Gastrocnemius medialis (tissue), 4 donors: ENCODE measurements at regions not wholly inside any gene's neighbourhood (a gene's known extent, or its start where the extent isn't known, plus 50 kb on each side); places are given as distances from the start of the nearest gene placed in this dataset.

ENCODE experiments used
- ATAC-seq, 2 donors: fragments of 150-250 bp; one replicate each; pipeline ENCODE4 v1.9.1; 2016
- DNase-seq, 2 donors: peaks; one replicate each; pipeline ENCODE4 v3.0.0-alpha.2; 2019
- H3K27ac ChIP-seq, 4 donors: fragments of 200-600 bp; sonication (generic); 1 replicate in 1 of 4; 2 replicates in 3 of 4; pipeline ENCODE4 v1.5.1; 2016 to 2018; ENCODE audit warnings: mild to moderate bottlenecking in 2 of 4, moderate library complexity in 1 of 4
- H3K27me3 ChIP-seq, 3 donors: fragments of 200-600 bp; sonication (generic) in 2 of 3; 1 replicate in 1 of 3; 2 replicates in 2 of 3; pipeline versions ENCODE4 v1.5.1 to v1.6.0; 2016 to 2019; ENCODE audit warnings: mild to moderate bottlenecking in 1 of 3, moderate library complexity in 1 of 3
- H3K36me3 ChIP-seq, 2 donors: fragments of 200-600 bp; sonication (generic) in 1 of 2; one replicate each; pipeline ENCODE4 v1.5.1; 2017 to 2018
- H3K4me1 ChIP-seq, 2 donors: fragments of 200-600 bp; sonication (generic) in 1 of 2; one replicate each; pipeline ENCODE4 v1.5.1; 2016 to 2017; ENCODE audit warnings: mild to moderate bottlenecking in 2 of 2
- H3K4me3 ChIP-seq, 4 donors: fragments of 200-600 bp; sonication (generic) in 3 of 4; 1 replicate in 1 of 4; 2 replicates in 3 of 4; pipeline ENCODE4 v1.5.1; 2016 to 2019; ENCODE audit warnings: mild to moderate bottlenecking in 2 of 4
- H3K9me3 ChIP-seq, 3 donors: fragments of 200-600 bp; sonication (generic) in 2 of 3; 1 replicate in 1 of 3; 2 replicates in 2 of 3; pipeline ENCODE4 v1.5.1; 2016 to 2019
- CTCF ChIP-seq, 5 experiments: fragments of 450-650 bp in 3 of 5; fragments of 200-600 bp in 2 of 5; sonication (generic) in 2 of 5; IDR thresholded peaks in 4 of 5; conservative IDR thresholded peaks in 1 of 5; 1 replicate in 4 of 5; 2 replicates in 1 of 5; pipeline ENCODE4 v1.5.1; 2016 to 2019; ENCODE audit warnings: antibody characterized with exemption in 5 of 5, mild to moderate bottlenecking in 3 of 5, moderate library complexity in 3 of 5
- POLR2A ChIP-seq, 2 donors: fragments of 450-650 bp; IDR thresholded peaks; one replicate each; pipeline ENCODE4 v1.6.1; 2017; ENCODE audit warnings: antibody characterized with exemption in 2 of 2, mild to moderate bottlenecking in 2 of 2, moderate library complexity in 2 of 2
- in situ Hi-C, 4 donors: fragments of 200-750 bp; cut with MboI; loops; one replicate each; pipeline versions ENCODE4 v1.15.0 to v1.8.0; 2017; ENCODE audit warnings: low sequenced_read_pairs in 4 of 4
- intact Hi-C: fragments of 100-400 bp; cut with DNase I; formaldehyde crosslinking; loops from one replicate; pipeline ENCODE4 v1.15.1; 2023; ENCODE audit warnings: low total_unique reads

- no peaks in the 10 kb centered on the region for H3K9me3 ChIP-seq
- H3K4me1 ChIP-seq: no peaks in the 10 kb centered on the region
- in situ Hi-C loops: no loop called here
- no peak overlapping the region for H3K27ac ChIP-seq
- no peak for DNase-seq
- H3K4me3 ChIP-seq: no peak overlapping the region
- H3K36me3 ChIP-seq: no peaks in the 10 kb centered on the region
- H3K27me3 ChIP-seq: no peaks in the 10 kb centered on the region
- intact Hi-C loops: no loop called here
- ATAC-seq: no peak
- no peak for TF ChIP-seq POLR2A (IDR thresholded peaks at IDR 0.05)
- no peak for TF ChIP-seq CTCF (IDR thresholded peaks at IDR 0.05 in 4 of 5, conservative IDR thresholded peaks at IDR 0.05 in 1 of 5)
These were observed 490.5 kb upstream of the RAG2 start for GRCh38 chr11:37088573-37088910.

GRCh38 chr11:37087650-37088572 is 489.9 kb upstream of the RAG2 start:
- Histone ChIP-seq H3K4me3 (no peak overlapping the region), H3K9me3 (no peaks in the 10 kb centered on the region), H3K36me3 (no peaks in the 10 kb centered on the region), H3K4me1 (no peaks in the 10 kb centered on the region), H3K27ac (no peak overlapping the region), H3K27me3 (no peaks in the 10 kb centered on the region)
- TF ChIP-seq POLR2A (IDR thresholded peaks at IDR 0.05) (no peak), CTCF (IDR thresholded peaks at IDR 0.05 in 4 of 5, conservative IDR thresholded peaks at IDR 0.05 in 1 of 5) (no peak)
- ATAC-seq (no peak), DNase-seq (no peak)
- intact Hi-C loops: no loop called here
- in situ Hi-C loops: no loop called here

GRCh38 chr11:37078521-37078920 is 480.5 kb upstream of the RAG2 start:
- Histone ChIP-seq H3K4me3 (no peak overlapping the region), H3K9me3 (no peaks in the 10 kb centered on the region)
- in situ Hi-C loops: no loop called here

GRCh38 chr11:37076866-37077265 is 478.8 kb upstream of the RAG2 start:
- H3K9me3 ChIP-seq: no peaks in the 10 kb centered on the region
- H3K27ac ChIP-seq: no peak overlapping the region
- intact Hi-C loops: no loop called here
- no peaks in the 10 kb centered on the region for H3K4me1 ChIP-seq
- no peak for ATAC-seq
- H3K36me3 ChIP-seq: no peaks in the 10 kb centered on the region
- no peak overlapping the region for H3K4me3 ChIP-seq
- no peak for DNase-seq
- in situ Hi-C loops: no loop called here
- TF ChIP-seq CTCF (IDR thresholded peaks at IDR 0.05 in 4 of 5, conservative IDR thresholded peaks at IDR 0.05 in 1 of 5) (no peak), POLR2A (IDR thresholded peaks at IDR 0.05) (no peak)
- H3K27me3 ChIP-seq: no peaks in the 10 kb centered on the region

More at GRCh38 chr11:37078521-37078920, 480.5 kb upstream of the RAG2 start:
- H3K36me3 ChIP-seq: no peaks in the 10 kb centered on the region
- ATAC-seq (no peak), DNase-seq (no peak)
- H3K4me1 ChIP-seq: no peaks in the 10 kb centered on the region
- intact Hi-C loops: no loop called here
- TF ChIP-seq POLR2A (IDR thresholded peaks at IDR 0.05): no peak
- no peak for TF ChIP-seq CTCF (IDR thresholded peaks at IDR 0.05 in 4 of 5, conservative IDR thresholded peaks at IDR 0.05 in 1 of 5)
- H3K27me3 ChIP-seq: no peaks in the 10 kb centered on the region
- no peak overlapping the region for H3K27ac ChIP-seq
